ENCODE measurements at regions not wholly inside any gene's neighbourhood (a gene's known extent, or its start where the extent isn't known, plus 50 kb on each side); places are given as distances from the start of the nearest gene placed in this dataset.

DNA sequence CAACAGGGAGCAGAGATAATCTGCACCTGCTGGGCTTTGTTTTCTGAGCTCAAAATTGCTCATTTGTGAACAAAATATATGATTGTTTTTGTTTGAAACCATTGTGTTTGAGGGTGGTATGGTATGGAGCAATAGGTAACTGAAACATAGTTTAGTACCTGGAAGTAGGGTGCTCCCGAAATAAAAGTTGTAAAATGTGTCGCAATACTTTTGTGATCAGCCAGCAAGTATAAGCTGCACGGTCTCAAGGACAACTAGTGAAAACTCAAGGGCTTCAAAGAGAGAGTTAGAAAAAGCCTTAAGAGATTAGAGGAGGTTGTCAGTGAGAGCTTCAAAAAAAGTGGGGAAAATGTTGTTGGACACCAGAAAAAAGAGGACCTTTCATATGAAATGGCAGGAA, 579.8 kb upstream of the POU3F2 start:
- TF ChIP-seq EZH2phosphoT487 (IDR thresholded peaks at IDR 0.05; ENCODE audit: borderline replicate concordance, low read length) = no peak
- TF ChIP-seq, protein P1, sequence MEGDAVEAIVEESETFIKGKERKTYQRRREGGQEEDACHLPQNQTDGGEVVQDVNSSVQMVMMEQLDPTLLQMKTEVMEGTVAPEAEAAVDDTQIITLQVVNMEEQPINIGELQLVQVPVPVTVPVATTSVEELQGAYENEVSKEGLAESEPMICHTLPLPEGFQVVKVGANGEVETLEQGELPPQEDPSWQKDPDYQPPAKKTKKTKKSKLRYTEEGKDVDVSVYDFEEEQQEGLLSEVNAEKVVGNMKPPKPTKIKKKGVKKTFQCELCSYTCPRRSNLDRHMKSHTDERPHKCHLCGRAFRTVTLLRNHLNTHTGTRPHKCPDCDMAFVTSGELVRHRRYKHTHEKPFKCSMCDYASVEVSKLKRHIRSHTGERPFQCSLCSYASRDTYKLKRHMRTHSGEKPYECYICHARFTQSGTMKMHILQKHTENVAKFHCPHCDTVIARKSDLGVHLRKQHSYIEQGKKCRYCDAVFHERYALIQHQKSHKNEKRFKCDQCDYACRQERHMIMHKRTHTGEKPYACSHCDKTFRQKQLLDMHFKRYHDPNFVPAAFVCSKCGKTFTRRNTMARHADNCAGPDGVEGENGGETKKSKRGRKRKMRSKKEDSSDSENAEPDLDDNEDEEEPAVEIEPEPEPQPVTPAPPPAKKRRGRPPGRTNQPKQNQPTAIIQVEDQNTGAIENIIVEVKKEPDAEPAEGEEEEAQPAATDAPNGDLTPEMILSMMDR (IDR thresholded peaks at IDR 0.05; ENCODE audit: low read depth, low read length, poor library complexity, severe bottlenecking) = no peak

DNA sequence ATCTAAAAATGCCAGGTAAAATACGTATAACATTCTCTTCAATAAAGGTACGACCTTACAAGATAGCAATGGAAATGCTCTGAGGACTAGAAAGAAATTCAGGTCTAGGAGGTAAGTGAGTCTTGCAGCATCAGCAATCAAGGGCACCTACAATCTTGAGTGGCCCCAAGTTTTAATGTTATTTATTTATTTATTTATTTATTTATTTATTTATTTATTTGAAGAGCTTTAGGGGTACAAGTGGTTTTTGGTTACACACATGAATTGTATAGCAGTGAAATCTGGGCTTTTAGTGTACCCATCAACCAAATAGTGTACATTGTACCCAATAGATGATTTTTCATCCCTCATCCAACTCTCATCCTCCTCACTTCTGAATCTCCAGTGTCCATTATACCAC, 574.0 kb upstream of the POU3F2 start:
- Histone ChIP-seq H3K4me2 (ENCODE audit: low read length) (no peak overlapping the region), H3K27ac (ENCODE audit: low read depth, low read length) (no peak overlapping the region), H3K9me2 (replicated peaks; ENCODE audit: control insufficient read depth, low read length) (no peaks in the 10 kb centered on the region), H4K20me1 (ENCODE audit: control insufficient read depth, insufficient read depth, low read depth, low read length) (no peaks in the 10 kb centered on the region), H3K79me2 (ENCODE audit: control insufficient read depth, low read length) (no peaks in the 10 kb centered on the region), H3F3A (ENCODE audit: control insufficient read depth, insufficient read depth) (no peaks in the 10 kb centered on the region), H3K4me3 (ENCODE audit: low read length) (no peak overlapping the region), H3K27me3 (ENCODE audit: control insufficient read depth, low read length) (no peaks in the 10 kb centered on the region), H3K9me3 (ENCODE audit: control insufficient read depth, insufficient read depth, low read length) (no peaks in the 10 kb centered on the region), H3K36me3 (ENCODE audit: control insufficient read depth, low read length) (no peaks in the 10 kb centered on the region), H3K4me1 (ENCODE audit: control insufficient read depth, low read length) (no peaks in the 10 kb centered on the region)
- TF ChIP-seq, protein P1 (IDR thresholded peaks at IDR 0.05; ENCODE audit: low read depth, low read length, poor library complexity, severe bottlenecking) = no peak
- no peak for TF ChIP-seq EZH2phosphoT487 (IDR thresholded peaks at IDR 0.05; ENCODE audit: borderline replicate concordance, low read length)

More for the DNA sequence above, 579.8 kb upstream of the POU3F2 start:
- H3F3A ChIP-seq (ENCODE audit: control insufficient read depth, insufficient read depth) = no peaks in the 10 kb centered on the region
- H3K27ac ChIP-seq (ENCODE audit: low read depth, low read length) = no peak overlapping the region
- H3K9me3 ChIP-seq (ENCODE audit: control insufficient read depth, insufficient read depth, low read length) = no peaks in the 10 kb centered on the region
- no peaks in the 10 kb centered on the region for H3K79me2 ChIP-seq (ENCODE audit: control insufficient read depth, low read length)
- no peaks in the 10 kb centered on the region for H4K20me1 ChIP-seq (ENCODE audit: control insufficient read depth, insufficient read depth, low read depth, low read length)
- H3K27me3 ChIP-seq (ENCODE audit: control insufficient read depth, low read length) = no peaks in the 10 kb centered on the region
- H3K36me3 ChIP-seq (ENCODE audit: control insufficient read depth, low read length) = no peaks in the 10 kb centered on the region
- H3K9me2 ChIP-seq (replicated peaks; ENCODE audit: control insufficient read depth, low read length) = no peaks in the 10 kb centered on the region
- no peak overlapping the region for H3K4me2 ChIP-seq (ENCODE audit: low read length)
- H3K4me3 ChIP-seq (ENCODE audit: low read length) = no peak overlapping the region
- no peaks in the 10 kb centered on the region for H3K4me1 ChIP-seq (ENCODE audit: control insufficient read depth, low read length)

DNA sequence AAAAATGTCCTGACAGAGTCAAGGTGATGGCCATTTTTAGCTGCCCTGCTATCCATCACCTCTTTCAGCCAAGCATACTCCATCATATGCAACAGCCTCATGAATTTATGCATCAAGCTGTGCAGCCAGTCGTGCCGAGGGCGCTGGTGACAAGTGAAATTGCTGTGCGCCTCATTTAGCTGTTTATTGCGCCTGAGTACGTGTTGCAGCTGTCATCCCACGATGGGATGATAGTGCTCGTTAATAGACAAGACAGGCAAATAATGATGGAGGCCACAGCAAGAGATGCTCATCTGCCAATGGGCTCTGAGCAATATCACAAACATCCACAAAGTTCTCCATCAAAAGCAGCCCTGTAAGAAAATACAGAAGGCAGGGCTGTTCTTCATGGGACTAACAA, 562.3 kb upstream of the POU3F2 start:
- Histone ChIP-seq H3K27me3 (ENCODE audit: control insufficient read depth, low read length) (no peaks in the 10 kb centered on the region), H3K4me3 (ENCODE audit: low read length) (no peak overlapping the region)
- TF ChIP-seq, protein P1 (IDR thresholded peaks at IDR 0.05; ENCODE audit: low read depth, low read length, poor library complexity, severe bottlenecking) = no peak
- TF ChIP-seq EZH2phosphoT487 (IDR thresholded peaks at IDR 0.05; ENCODE audit: borderline replicate concordance, low read length) = no peak

DNA sequence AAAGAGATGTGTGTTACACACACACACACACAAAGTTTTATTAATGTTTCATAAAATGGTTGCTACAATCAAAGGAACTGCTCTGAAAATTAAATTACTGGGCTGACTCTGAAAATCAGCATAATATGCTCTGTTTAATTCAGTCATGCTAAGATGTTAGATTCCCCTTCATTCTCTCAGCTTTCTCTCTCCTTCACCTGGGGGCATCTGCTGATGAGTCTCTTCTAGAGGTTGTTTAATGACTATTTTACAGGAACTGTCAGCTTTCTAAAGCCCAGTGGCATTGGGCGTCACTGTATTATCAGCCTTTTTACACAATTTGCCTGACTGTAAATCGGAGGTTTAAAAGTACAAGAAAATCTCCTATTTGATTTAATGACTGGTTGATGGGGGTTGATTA, 559.7 kb upstream of the POU3F2 start:
- H3K79me2 ChIP-seq (ENCODE audit: control insufficient read depth, low read length) = no peaks in the 10 kb centered on the region
- H3F3A ChIP-seq (ENCODE audit: control insufficient read depth, insufficient read depth) = no peaks in the 10 kb centered on the region
- no peaks in the 10 kb centered on the region for H3K9me3 ChIP-seq (ENCODE audit: control insufficient read depth, insufficient read depth, low read length)
- TF ChIP-seq, protein P1 (IDR thresholded peaks at IDR 0.05; ENCODE audit: low read depth, low read length, poor library complexity, severe bottlenecking) = no peak
- TF ChIP-seq EZH2phosphoT487 (IDR thresholded peaks at IDR 0.05; ENCODE audit: borderline replicate concordance, low read length) = no peak
- H3K9me2 ChIP-seq (replicated peaks; ENCODE audit: control insufficient read depth, low read length) = no peaks in the 10 kb centered on the region
- H3K4me2 ChIP-seq (ENCODE audit: low read length) = no peak overlapping the region
- H3K27me3 ChIP-seq (ENCODE audit: control insufficient read depth, low read length) = no peaks in the 10 kb centered on the region
- no peaks in the 10 kb centered on the region for H3K36me3 ChIP-seq (ENCODE audit: control insufficient read depth, low read length)
- no peaks in the 10 kb centered on the region for H4K20me1 ChIP-seq (ENCODE audit: control insufficient read depth, insufficient read depth, low read depth, low read length)
- H3K4me1 ChIP-seq (ENCODE audit: control insufficient read depth, low read length) = no peaks in the 10 kb centered on the region
- no peak overlapping the region for H3K27ac ChIP-seq (ENCODE audit: low read depth, low read length)
- no peak overlapping the region for H3K4me3 ChIP-seq (ENCODE audit: low read length)

More for the DNA sequence above, 562.3 kb upstream of the POU3F2 start:
- Histone ChIP-seq H3K4me2 (ENCODE audit: low read length) (no peak overlapping the region), H3F3A (ENCODE audit: control insufficient read depth, insufficient read depth) (no peaks in the 10 kb centered on the region), H4K20me1 (ENCODE audit: control insufficient read depth, insufficient read depth, low read depth, low read length) (no peaks in the 10 kb centered on the region), H3K9me2 (replicated peaks; ENCODE audit: control insufficient read depth, low read length) (no peaks in the 10 kb centered on the region), H3K36me3 (ENCODE audit: control insufficient read depth, low read length) (no peaks in the 10 kb centered on the region), H3K27ac (ENCODE audit: low read depth, low read length) (no peak overlapping the region), H3K9me3 (ENCODE audit: control insufficient read depth, insufficient read depth, low read length) (no peaks in the 10 kb centered on the region), H3K4me1 (ENCODE audit: control insufficient read depth, low read length) (no peaks in the 10 kb centered on the region), H3K79me2 (ENCODE audit: control insufficient read depth, low read length) (no peaks in the 10 kb centered on the region)
